NB4 (cell line): ENCODE measurements at regions not wholly inside any gene's neighbourhood (a gene's known extent, or its start where the extent isn't known, plus 50 kb on each side); places are given as distances from the start of the nearest gene placed in this dataset.

Experiments used
- DNase-seq: peaks from one replicate; pipeline ENCODE4 v3.0.0; 2010; ENCODE audit warnings: low read depth
- H3K4me3 ChIP-seq: one replicate; pipeline ENCODE4 v1.5.1; 2011; ENCODE audit warnings: mild to moderate bottlenecking, low read depth, low read length, moderate library complexity
- CTCF ChIP-seq: IDR thresholded peaks from one replicate; pipeline ENCODE4 v1.5.1; 2012; ENCODE audit warnings: low read depth, low read length
- MYC ChIP-seq: IDR thresholded peaks from 2 replicates; pipeline ENCODE4 v1.6.1; 2011; ENCODE audit warnings: low read depth, low read length
- POLR2A ChIP-seq: IDR thresholded peaks from 2 replicates; pipeline ENCODE4 v1.6.1; 2011; ENCODE audit warnings: mild to moderate bottlenecking; ENCODE audit not compliant: insufficient read length; ENCODE audit errors: extremely low read depth
- TF ChIP-seq, protein P1 (sequence below): IDR thresholded peaks from 2 replicates; pipeline ENCODE4 v1.6.1; 2011; ENCODE audit warnings: low read depth, low read length

- no peak overlapping the region for H3K4me3 ChIP-seq
- DNase-seq, result no peak
- TF ChIP-seq POLR2A (no peak), MYC (no peak), CTCF (no peak)
- TF ChIP-seq, protein P1, sequence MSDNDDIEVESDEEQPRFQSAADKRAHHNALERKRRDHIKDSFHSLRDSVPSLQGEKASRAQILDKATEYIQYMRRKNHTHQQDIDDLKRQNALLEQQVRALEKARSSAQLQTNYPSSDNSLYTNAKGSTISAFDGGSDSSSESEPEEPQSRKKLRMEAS, result no peak
These were observed 318.8 kb downstream of the RND3 start for GRCh38 chr2:150168595-150169236.

DNA sequence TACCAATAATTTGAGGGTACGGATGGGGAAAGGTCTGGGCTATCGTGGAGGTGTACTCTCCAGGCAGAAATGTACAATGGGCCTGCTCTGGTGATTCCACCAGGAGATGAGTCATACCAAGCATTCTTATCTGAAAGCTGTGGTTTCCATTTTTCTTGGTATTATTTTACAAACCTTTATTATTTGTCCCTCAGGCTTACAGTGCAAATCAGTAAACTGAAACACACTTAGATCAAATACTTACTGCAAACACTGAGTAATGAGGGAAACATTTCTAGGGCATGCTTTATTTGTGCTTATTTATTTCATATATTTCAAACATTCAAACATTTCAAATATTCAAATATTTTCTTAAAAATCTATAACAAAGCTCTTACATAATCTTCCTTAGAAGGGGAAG lies 319.8 kb downstream of the RND3 start:
- DNase-seq, result no peak
- H3K4me3 ChIP-seq, result no peak overlapping the region
- no peak for TF ChIP-seq MYC
- no peak for TF ChIP-seq CTCF
- TF ChIP-seq, protein P1, result no peak
- TF ChIP-seq POLR2A, result no peak

DNA sequence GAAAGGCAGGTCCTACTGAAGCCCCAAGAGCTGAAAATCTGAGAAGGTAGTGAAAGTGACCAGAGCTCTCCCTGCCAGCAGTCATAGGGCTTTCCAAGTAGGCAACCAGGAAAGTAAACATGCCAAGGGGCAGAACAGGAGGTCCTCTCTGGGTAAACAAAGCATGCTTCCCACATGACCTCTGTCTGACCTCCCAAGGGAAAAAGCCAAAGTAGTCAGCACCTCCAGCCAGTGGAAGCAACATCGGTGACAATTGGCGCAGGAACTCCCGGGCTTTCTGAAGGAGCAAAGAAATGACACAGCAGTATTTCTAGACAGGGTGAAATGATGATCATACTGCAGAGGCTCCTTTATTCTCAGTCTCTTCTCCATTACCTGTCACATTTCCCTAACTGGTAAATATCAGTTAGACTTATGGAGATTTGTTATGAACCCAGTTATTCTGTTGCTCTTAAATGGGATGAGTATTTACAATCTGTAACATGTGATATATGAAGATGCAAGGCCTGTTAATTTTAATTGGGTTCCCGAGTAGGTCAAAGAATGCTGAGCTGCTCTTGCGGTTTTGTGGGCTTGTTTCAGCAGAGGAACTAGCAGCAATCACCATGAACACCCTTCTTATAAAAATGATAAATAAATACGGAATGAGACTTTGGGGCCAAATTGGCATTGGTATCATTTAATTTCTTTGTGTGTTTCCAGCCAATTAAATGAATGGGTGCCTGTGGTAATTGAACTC lies 321.0 kb downstream of the RND3 start:
- DNase-seq, result no peak
- TF ChIP-seq POLR2A, result no peak
- TF ChIP-seq, protein P1, result no peak
- no peak for TF ChIP-seq CTCF
- TF ChIP-seq MYC, result no peak
- no peak overlapping the region for H3K4me3 ChIP-seq

GRCh38 chr2:150165988-150166312 lies 321.5 kb downstream of the RND3 start:
- DNase-seq, result no peak
- H3K4me3 ChIP-seq, result no peak overlapping the region
- TF ChIP-seq CTCF (no peak), MYC (no peak), POLR2A (no peak)
- TF ChIP-seq, protein P1, result no peak

DNA sequence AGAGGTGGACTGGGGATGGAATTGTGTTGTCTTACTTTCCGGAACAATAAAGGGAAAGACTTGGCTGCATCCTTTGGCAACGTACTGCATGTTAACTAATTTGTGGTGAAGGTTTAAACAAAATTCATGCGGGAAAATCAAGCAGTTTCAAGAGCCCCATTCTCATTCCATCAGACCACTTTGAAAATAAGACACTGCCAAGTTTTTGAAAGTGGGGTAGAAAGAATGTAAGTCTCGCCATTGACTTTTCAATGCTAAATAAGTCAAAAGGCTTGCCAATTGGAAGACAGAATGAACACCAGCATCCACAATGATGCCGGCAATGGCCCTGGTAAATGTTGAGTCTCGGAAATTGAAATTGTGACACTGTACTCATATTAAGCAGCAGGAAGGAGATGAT lies 322.0 kb downstream of the RND3 start:
- H3K4me3 ChIP-seq, result no peak overlapping the region
- TF ChIP-seq, protein P1, result no peak
- TF ChIP-seq MYC (no peak), POLR2A (no peak), CTCF (no peak)
- no peak for DNase-seq
